ENCODE measurements at regions not wholly inside any gene's neighbourhood (a gene's known extent, or its start where the extent isn't known, plus 50 kb on each side); places are given as distances from the start of the nearest gene placed in this dataset.

DNA sequence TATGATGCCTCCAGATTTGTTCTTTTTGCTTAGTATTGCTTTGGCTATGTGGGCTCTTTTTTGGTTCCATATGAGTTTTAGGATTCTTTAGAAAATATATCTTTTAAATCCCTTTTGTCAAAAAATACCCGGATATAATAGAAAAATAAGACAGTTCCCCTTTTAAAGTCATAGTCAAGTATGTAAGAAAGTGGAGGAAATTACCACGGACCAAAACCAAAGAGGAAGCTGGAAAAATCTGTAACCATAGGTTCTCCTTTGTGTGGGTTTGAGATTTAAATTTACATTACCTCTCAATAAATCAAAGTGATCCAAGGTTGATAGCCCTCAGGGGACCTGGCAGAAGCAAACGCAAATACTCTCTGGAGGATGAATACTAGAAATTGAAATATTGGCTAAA is 58.3 kb upstream of the PACRGL start:
- Histone ChIP-seq H4K20me1 (ENCODE audit: insufficient read depth, low read length) (no peaks in the 10 kb centered on the region), H2AFZ (ENCODE audit: low read length) (no peak overlapping the region), H3K9me3 (ENCODE audit: low read length) (no peaks in the 10 kb centered on the region), H3K4me2 (ENCODE audit: low read depth, low read length) (no peak overlapping the region), H3K4me1 (ENCODE audit: insufficient read depth, low read length) (no peaks in the 10 kb centered on the region), H3K79me2 (ENCODE audit: insufficient read depth, low read length) (no peaks in the 10 kb centered on the region), H3K36me3 (replicated peaks in 1 of 2; ENCODE audit: control insufficient read depth in 1 of 2, insufficient read depth in 2 of 2, low read length in 2 of 2) (no peaks in the 10 kb centered on the region), H3K27me3 (ENCODE audit: control insufficient read depth in 1 of 2, insufficient read depth in 2 of 2, low read length in 2 of 2) (no peaks in the 10 kb centered on the region), H3K27ac (ENCODE audit: extremely low read length, insufficient read depth, low read length) (no peak overlapping the region), H3K4me3 (replicated peaks in 1 of 3; ENCODE audit: insufficient read depth in 1 of 3, low read depth in 2 of 3, low read length in 3 of 3) (no peak overlapping the region), H3K9ac (ENCODE audit: insufficient read depth, low read depth, low read length) (no peak overlapping the region)
- WGBS (ENCODE audit: low lambda C conversion rate), result under 1% methylated on average over 3 of the region's 3 CpGs
- no TSS peak for BruUV-seq (replicated peaks)
- ATAC-seq (no peak), DNase-seq (ENCODE audit: low spot score) (no peak), FAIRE-seq (no peak)
- no peak for TF ChIP-seq HES4 (CRISPR knock-in tag; IDR thresholded peaks at IDR 0.05; ENCODE audit: borderline replicate concordance)
- TF ChIP-seq SALL1 (CRISPR knock-in tag; IDR thresholded peaks at IDR 0.05), result no peak
- TF ChIP-seq, protein P1, sequence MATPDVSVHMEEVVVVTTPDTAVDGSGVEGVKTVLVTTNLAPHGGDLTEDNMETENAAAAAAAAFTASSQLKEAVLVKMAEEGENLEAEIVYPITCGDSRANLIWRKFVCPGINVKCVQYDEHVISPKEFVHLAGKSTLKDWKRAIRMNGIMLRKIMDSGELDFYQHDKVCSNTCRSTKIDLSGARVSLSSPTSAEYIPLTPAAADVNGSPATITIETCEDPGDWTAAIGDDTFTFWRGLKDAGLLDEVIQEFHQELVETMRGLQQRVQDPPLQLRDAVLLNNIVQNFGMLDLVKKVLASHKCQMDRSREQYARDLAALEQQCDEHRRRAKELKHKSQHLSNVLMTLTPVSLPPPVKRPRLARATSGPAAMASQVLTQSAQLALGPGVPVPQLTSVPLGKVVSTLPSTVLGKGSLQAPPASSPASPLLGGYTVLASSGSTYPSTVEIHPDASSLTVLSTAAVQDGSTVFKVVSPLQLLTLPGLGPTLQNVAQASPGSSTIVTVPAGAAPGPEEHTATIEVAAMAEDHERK (CRISPR knock-in tag; IDR thresholded peaks at IDR 0.05; ENCODE audit: low read depth), result no peak
- TF ChIP-seq, protein P2, sequence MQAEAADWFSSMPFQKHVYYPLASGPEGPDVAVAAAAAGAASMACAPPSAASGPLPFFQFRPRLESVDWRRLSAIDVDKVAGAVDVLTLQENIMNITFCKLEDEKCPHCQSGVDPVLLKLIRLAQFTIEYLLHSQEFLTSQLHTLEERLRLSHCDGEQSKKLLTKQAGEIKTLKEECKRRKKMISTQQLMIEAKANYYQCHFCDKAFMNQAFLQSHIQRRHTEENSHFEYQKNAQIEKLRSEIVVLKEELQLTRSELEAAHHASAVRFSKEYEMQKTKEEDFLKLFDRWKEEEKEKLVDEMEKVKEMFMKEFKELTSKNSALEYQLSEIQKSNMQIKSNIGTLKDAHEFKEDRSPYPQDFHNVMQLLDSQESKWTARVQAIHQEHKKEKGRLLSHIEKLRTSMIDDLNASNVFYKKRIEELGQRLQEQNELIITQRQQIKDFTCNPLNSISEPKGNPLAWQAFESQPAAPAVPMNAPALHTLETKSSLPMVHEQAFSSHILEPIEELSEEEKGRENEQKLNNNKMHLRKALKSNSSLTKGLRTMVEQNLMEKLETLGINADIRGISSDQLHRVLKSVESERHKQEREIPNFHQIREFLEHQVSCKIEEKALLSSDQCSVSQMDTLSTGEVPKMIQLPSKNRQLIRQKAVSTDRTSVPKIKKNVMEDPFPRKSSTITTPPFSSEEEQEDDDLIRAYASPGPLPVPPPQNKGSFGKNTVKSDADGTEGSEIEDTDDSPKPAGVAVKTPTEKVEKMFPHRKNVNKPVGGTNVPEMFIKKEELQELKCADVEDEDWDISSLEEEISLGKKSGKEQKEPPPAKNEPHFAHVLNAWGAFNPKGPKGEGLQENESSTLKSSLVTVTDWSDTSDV (CRISPR knock-in tag; IDR thresholded peaks at IDR 0.05), result no peak
- no peak for TF ChIP-seq RORA (CRISPR knock-in tag; IDR thresholded peaks at IDR 0.05)
- TF ChIP-seq, protein P3, sequence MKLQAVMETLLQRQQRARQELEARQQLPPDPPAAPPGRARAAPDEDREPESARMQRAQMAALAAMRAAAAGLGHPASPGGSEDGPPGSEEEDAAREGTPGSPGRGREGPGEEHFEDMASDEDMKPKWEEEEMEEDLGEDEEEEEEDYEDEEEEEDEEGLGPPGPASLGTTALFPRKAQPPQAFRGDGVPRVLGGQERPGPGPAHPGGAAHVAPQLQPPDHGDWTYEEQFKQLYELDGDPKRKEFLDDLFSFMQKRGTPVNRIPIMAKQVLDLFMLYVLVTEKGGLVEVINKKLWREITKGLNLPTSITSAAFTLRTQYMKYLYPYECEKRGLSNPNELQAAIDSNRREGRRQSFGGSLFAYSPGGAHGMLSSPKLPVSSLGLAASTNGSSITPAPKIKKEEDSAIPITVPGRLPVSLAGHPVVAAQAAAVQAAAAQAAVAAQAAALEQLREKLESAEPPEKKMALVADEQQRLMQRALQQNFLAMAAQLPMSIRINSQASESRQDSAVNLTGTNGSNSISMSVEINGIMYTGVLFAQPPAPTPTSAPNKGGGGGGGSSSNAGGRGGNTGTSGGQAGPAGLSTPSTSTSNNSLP (IDR thresholded peaks at IDR 0.05; ENCODE audit: low read depth, low read length), result no peak
- no peak for TF ChIP-seq ZMYM3 (CRISPR knock-in tag; IDR thresholded peaks at IDR 0.05)
- TF ChIP-seq, protein P4, sequence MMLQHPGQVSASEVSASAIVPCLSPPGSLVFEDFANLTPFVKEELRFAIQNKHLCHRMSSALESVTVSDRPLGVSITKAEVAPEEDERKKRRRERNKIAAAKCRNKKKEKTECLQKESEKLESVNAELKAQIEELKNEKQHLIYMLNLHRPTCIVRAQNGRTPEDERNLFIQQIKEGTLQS (CRISPR knock-in tag; IDR thresholded peaks at IDR 0.05), result no peak
- no peak for TF ChIP-seq ZNF205 (CRISPR knock-in tag; IDR thresholded peaks at IDR 0.05)
- no peak for TF ChIP-seq MTF2 (CRISPR knock-in tag; IDR thresholded peaks at IDR 0.05; ENCODE audit: borderline replicate concordance)
- no peak for TF ChIP-seq SAFB2 (CRISPR knock-in tag; IDR thresholded peaks at IDR 0.05; ENCODE audit: borderline replicate concordance, low read depth)
- no peak for TF ChIP-seq KDM1A (CRISPR knock-in tag; IDR thresholded peaks at IDR 0.05)
- no peak for TF ChIP-seq ZNF569 (CRISPR knock-in tag; IDR thresholded peaks at IDR 0.05; ENCODE audit: borderline replicate concordance)
- ChIA-PET POLR2A (no interaction called here), CTCF (ENCODE audit: low intra/inter-chr PET ratio, low total read pairs) (no interaction called here)
- in situ Hi-C loops (cut with HindIII; ENCODE audit: extremely low pct_ligation_motif_present, low pct_unique_long_range_greater_than_20kb), result no loop called here
- intact Hi-C loops (cut with micrococcal nuclease; ENCODE audit: unreplicated experiment), result no loop called here
